Activated T-helper 17 cell treated with anti-CD3 and anti-CD28 coated beads, Interleukin-2, amount 50 U/mL, for 72 hours (primary cell): ENCODE measurements at regions not wholly inside any gene's neighbourhood (a gene's known extent, or its start where the extent isn't known, plus 50 kb on each side); places are given as distances from the start of the nearest gene placed in this dataset.

Source experiments
- ATAC-seq: fragments of 150-1000 bp; cut with Tn5 transposase; replicated peaks from 2 replicates; pipeline ENCODE4 v1.10.0; 2021; ENCODE audit warnings: mild to moderate bottlenecking, moderate library complexity
- H3K27ac Mint-ChIP-seq: one replicate; pipeline ENCODE4 v1.8.0; 2022; ENCODE audit warnings: mixed read lengths
- H3K27me3 Mint-ChIP-seq: one replicate; pipeline ENCODE4 v1.8.0; 2022; ENCODE audit warnings: mixed read lengths
- H3K36me3 Mint-ChIP-seq: one replicate; pipeline ENCODE4 v1.8.0; 2022; ENCODE audit warnings: low read depth, mild to moderate bottlenecking, mixed read lengths
- H3K4me1 Mint-ChIP-seq: one replicate; pipeline ENCODE4 v1.8.0; 2022; ENCODE audit warnings: mixed read lengths
- H3K4me3 Mint-ChIP-seq: one replicate; pipeline ENCODE4 v1.8.0; 2022; ENCODE audit warnings: mild to moderate bottlenecking, mixed read lengths
- H3K9me3 Mint-ChIP-seq: one replicate; pipeline ENCODE4 v1.8.0; 2022; ENCODE audit warnings: mixed read lengths

DNA sequence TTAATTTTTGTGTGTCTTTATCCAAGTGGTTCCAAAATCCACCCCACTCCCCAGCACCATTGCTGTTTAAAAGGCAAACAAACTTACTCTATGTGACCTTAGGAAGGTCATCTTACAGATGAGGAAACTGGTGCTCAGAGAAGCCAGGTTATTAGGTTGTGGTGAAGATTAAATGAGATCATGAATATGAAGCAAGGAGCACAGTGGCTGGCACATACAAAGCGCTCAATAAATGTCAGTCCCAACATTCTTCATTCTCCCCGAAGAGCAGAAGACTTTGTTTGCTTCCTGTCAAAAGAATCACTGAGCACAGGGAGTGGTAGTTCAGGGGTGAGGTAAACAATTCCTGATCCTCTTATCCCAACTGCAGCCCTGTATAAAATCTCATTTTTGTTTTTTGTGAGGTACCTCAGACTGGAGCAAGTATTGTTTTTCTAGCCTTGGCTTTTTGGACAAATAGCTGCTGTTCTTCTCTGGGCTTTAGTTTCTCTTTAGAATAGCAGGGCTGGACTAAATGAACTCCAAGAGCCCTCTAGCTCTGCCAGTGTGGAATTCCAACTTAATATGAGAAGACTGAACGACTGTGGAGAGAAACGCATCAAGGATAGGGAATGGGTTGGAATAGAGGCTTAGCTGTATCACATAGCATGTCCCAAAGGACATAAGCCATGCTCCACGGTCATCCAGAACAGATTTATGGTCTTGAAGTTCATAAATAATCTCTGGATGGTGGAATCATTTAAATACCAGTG is 455.3 kb upstream of the USP24 start:
- Mint-ChIP-seq H3K4me3 (no peak overlapping the region), H3K9me3 (no peaks in the 10 kb centered on the region), H3K27me3 (peaks cover 3% of the 10 kb centered on the region), H3K36me3 (no peaks in the 10 kb centered on the region), H3K4me1 (no peaks in the 10 kb centered on the region), H3K27ac (no peak overlapping the region)
- ATAC-seq = no peak

DNA sequence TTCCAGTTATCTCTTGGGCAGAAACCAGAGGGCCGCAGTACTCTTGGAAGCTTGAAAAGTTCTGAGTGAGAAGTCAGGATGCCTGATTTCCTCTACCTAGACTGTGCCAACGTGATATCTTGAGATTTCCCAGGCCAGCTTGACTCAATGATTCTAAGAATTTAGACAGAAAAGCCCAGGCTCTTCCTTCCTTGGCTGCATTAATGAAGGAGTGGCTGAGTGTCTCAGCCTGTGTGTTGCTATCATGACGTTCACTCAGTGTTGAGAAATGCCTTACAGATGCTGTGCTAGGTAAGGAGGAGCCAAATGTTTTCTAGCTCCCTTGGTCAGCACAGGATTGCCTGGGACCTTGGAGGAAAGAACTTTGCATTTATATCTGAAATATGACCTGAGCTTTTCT is 454.1 kb upstream of the USP24 start:
- Mint-ChIP-seq H3K27ac (no peak overlapping the region), H3K27me3 (peaks cover 3% of the 10 kb centered on the region), H3K4me1 (no peaks in the 10 kb centered on the region), H3K36me3 (no peaks in the 10 kb centered on the region), H3K9me3 (no peaks in the 10 kb centered on the region), H3K4me3 (no peak overlapping the region)
- no peak for ATAC-seq

DNA sequence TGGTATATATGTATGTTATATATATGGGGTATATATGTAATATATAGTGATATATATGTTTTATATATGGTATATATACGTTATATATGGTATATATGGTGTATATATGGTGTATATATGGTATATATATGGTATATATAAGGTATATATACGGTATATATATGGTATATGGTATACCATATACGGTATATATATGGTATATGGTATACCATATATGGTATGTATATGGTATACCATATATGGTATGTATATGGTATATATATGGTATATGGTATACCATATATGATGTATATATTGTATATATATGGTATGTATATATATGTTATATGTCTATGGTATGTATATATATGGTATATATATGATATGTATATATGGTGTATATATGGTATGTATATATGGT is 447.7 kb upstream of the USP24 start:
- Mint-ChIP-seq H3K4me1 (no peaks in the 10 kb centered on the region), H3K4me3 (no peak overlapping the region), H3K27ac (no peak overlapping the region), H3K36me3 (no peaks in the 10 kb centered on the region), H3K27me3 (no peaks in the 10 kb centered on the region), H3K9me3 (no peaks in the 10 kb centered on the region)
- no peak for ATAC-seq

DNA sequence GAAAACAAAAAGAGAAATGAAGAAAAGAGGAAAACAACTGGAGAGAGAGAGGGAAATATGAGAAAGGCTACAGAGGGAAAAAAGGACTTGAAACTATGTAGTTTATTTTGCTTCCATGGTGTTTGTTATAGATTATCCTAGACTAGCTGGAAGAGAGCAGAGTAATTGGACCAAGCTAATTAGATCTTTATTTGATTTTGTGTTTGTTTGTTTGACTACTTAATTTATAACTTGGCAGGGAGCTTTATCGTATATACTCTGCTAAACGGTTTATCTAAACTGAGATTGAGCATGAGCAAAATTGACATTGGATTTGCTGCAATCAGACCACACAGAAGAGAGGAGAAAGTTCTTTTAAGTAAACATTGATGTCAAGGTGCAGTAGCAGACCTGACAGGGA is 443.8 kb upstream of the USP24 start:
- no peak overlapping the region for H3K4me3 Mint-ChIP-seq
- no peaks in the 10 kb centered on the region for H3K4me1 Mint-ChIP-seq
- H3K27me3 Mint-ChIP-seq = peaks cover 3% of the 10 kb centered on the region
- H3K9me3 Mint-ChIP-seq = no peaks in the 10 kb centered on the region
- ATAC-seq = no peak
- H3K36me3 Mint-ChIP-seq = no peaks in the 10 kb centered on the region
- H3K27ac Mint-ChIP-seq = no peak overlapping the region

DNA sequence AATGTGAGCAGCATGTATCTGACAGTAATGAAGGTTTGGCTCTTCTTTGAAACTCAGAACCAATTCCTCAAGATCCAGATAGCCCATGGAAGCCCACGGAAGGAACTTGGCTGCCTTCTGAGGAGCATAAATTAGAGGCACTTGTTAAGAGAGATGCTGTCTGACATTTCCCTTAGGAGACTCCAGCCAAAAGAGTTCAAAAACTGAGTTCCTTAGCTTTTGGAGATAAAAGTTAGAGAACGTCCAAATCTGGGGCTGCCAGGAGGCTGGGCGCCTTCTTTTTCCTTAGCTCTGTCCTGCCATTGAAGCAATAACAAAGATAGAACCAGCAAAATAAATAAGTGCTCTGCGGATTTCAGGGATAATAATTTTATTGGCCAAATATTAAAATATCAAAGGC is 439.6 kb upstream of the USP24 start:
- Mint-ChIP-seq H3K27ac (no peak overlapping the region), H3K9me3 (no peaks in the 10 kb centered on the region), H3K27me3 (peaks cover 5% of the 10 kb centered on the region), H3K36me3 (no peaks in the 10 kb centered on the region), H3K4me3 (no peak overlapping the region), H3K4me1 (no peaks in the 10 kb centered on the region)
- ATAC-seq = no peak

DNA sequence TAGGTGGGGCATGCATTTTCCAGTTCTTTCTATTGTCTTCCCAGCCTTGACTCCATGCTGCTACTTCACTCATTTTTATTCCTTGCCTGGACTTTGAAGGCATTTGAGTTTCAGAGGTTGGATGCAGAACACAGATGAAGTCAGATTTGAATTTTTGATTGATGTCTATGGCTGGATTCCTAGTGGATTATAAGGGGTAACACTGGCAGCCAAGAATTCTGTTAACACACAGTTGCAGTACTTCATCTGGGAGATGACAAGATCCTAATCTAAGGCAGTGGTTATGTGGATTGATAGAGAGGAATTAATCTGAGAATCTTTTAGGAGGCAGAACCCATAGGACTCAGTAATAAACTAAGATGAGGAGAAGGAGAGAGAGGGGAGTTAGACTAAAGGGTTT is 439.0 kb upstream of the USP24 start:
- Mint-ChIP-seq H3K4me1 (no peaks in the 10 kb centered on the region), H3K9me3 (no peaks in the 10 kb centered on the region), H3K27ac (no peak overlapping the region), H3K27me3 (peaks cover 5% of the 10 kb centered on the region), H3K36me3 (no peaks in the 10 kb centered on the region), H3K4me3 (no peak overlapping the region)
- ATAC-seq = no peak

DNA sequence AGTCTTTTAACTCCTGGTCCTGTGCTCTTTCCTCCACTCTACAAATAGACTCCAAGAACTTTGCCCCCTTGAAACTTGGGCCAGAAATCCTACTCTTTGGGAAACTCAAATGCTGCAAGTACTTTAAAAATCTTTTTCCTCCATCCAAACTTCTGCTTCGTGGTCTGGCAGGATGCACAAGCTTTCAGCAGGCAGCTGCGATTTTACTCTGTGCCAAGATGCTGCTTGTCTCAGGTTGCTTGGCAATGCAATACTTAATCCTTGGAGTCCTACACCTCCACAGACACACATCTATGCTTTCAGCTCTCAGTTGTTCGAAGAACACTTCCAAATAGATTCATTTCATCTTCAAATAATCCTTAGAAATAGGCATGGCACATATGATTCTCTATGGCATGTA is 435.3 kb upstream of the USP24 start:
- no peak for ATAC-seq
- no peak overlapping the region for H3K4me3 Mint-ChIP-seq
- H3K27ac Mint-ChIP-seq = no peak overlapping the region
- peaks cover 3% of the 10 kb centered on the region for H3K27me3 Mint-ChIP-seq
- H3K36me3 Mint-ChIP-seq = no peaks in the 10 kb centered on the region
- H3K4me1 Mint-ChIP-seq = no peaks in the 10 kb centered on the region
- H3K9me3 Mint-ChIP-seq = no peaks in the 10 kb centered on the region

DNA sequence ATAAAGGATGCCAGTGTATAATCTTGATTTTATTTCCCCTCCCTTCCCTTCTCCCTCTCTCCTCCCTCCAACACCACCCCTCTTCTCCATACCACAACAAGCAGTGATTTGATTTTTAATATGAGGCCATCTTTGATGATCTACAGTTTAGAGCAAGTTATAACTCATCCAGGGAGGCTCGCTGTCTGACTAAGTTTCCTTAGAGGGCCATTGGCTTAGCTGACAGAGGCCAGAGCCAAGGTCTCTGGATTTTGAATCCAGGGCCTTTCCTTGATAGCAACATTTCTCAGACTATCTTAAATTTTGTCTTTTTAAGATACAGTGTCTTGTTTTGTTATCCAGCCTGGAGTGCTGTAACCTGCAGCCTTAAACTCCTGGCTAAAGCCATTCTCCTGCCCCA is 431.0 kb upstream of the USP24 start:
- ATAC-seq = no peak
- Mint-ChIP-seq H3K27ac (no peak overlapping the region), H3K9me3 (no peaks in the 10 kb centered on the region), H3K27me3 (no peaks in the 10 kb centered on the region), H3K4me1 (no peaks in the 10 kb centered on the region), H3K4me3 (no peak overlapping the region), H3K36me3 (no peaks in the 10 kb centered on the region)

DNA sequence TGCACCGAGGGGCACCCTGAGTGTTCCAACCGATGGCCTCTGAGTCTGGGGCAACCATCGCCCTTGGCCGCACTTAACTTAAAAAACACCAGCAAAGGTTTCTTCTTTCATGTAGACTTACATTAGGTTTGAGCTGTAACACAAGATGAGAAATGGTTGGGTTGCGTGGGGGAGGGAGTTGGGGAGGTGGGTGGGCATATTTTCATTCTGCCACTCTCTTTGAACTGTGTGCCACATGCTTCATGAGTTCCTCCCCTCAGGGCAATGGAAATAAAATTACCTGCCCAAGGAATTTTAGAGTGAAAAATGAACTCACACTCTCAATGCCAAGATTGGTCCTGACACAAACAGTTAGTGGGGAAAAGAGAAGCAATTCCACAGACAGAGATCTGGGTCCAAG is 430.1 kb upstream of the USP24 start:
- Mint-ChIP-seq H3K9me3 (no peaks in the 10 kb centered on the region), H3K4me3 (no peak overlapping the region), H3K27ac (no peak overlapping the region), H3K4me1 (no peaks in the 10 kb centered on the region), H3K36me3 (no peaks in the 10 kb centered on the region), H3K27me3 (no peaks in the 10 kb centered on the region)
- no peak for ATAC-seq

DNA sequence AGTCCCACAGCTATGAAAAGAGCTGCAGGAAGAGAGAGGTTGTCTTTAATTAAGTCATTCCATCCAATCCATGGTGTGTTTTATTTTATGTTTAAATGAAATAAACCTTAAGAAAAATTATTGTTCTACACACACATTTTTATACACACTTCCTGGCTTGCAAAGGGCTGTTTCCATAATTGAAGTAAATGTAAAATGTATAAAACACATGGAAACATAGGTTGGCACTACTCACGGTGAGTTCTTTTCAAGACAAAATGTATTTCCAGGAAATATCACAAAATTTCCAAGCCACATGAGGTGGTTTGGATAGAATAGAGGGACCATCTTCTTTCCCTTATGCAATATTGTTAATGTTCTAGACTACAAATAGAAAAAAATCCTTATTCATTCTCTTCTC is 426.8 kb upstream of the USP24 start:
- no peak overlapping the region for H3K27ac Mint-ChIP-seq
- no peaks in the 10 kb centered on the region for H3K9me3 Mint-ChIP-seq
- no peaks in the 10 kb centered on the region for H3K36me3 Mint-ChIP-seq
- H3K4me3 Mint-ChIP-seq = peak overlapping the region; percentile 46
- no peaks in the 10 kb centered on the region for H3K4me1 Mint-ChIP-seq
- H3K27me3 Mint-ChIP-seq = peaks cover 9% of the 10 kb centered on the region
- no peak for ATAC-seq

DNA sequence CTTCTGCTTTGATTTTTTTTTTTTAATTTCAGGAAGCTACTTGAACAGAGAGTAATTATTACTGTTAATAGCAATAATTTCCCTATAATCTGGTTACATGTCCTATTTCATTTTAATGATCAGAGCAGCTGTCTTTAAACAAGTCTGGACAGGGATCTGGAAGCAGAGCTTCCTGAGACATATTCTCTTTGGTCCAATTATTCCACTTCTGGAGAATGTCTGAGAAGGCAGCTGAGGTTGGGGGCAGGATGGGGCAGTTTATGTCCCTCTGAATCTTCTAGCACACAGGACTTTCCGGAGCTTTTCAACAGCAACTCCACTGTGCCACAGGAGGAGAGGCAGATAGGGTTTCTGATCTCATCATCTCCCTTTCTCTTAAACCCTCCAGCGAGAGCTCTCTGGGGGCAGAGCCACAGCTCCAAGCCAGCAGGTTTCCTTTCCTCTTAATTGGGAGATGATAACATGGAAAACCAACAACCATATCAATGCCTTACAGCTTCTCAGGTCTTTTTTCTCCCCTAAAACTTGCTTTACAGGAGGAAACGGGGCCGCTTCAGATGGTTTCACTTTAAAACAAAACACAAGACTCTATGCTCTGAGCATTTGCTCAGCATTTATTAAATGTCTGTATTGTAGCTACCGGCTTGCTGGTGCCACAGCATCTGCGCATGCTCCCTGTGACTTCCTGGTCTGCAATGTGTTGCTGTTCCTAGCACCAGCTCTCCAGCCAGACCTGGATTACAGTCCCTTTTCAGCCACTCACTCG is 425.7 kb upstream of the USP24 start:
- Mint-ChIP-seq H3K27me3 (peaks cover 13% of the 10 kb centered on the region), H3K27ac (no peak overlapping the region), H3K9me3 (no peaks in the 10 kb centered on the region), H3K4me3 (peak overlapping the region; percentile 46), H3K4me1 (no peaks in the 10 kb centered on the region), H3K36me3 (no peaks in the 10 kb centered on the region)
- peak; percentile 48 for ATAC-seq

DNA sequence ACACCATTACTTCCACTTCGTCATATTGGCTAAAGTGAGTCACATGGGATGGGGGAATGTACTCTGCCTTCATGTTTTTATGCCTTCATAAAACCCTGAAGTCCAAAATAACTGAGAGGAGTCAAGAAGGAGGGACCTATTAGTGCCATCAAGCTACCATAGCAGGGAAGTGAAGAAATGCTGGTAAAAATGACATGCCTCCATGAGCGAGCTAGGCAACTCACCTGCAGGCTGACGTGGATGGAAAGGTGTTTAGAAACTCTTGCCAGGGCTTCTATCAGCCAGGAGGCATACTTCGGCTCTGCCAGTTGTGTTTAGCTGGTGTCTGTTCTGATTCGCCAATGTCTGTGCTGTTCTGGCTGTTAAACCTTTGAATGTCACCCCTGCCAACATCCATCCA is 424.4 kb upstream of the USP24 start:
- H3K36me3 Mint-ChIP-seq = no peaks in the 10 kb centered on the region
- H3K27me3 Mint-ChIP-seq = peaks cover 16% of the 10 kb centered on the region
- no peak overlapping the region for H3K27ac Mint-ChIP-seq
- H3K4me1 Mint-ChIP-seq = no peaks in the 10 kb centered on the region
- H3K9me3 Mint-ChIP-seq = no peaks in the 10 kb centered on the region
- no peak overlapping the region for H3K4me3 Mint-ChIP-seq
- ATAC-seq = no peak

DNA sequence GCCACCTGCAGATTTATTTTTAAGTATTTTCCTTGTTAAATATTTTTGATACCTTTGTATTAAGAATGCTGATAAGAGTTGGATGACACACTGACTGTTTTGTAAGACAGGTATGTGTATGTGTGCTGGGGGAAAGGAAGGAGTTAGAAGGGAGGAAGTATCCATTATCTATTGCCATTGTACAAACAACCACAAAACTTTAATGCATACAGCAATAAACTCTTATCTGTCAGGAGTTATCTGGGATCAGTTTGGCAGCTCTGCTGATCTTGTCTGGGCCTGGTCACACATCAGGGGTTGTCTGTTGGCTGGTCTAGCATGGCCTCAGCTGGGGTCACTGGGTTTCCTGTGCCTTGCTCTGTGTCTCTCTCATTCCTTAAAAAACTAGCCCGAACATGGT is 423.9 kb upstream of the USP24 start:
- Mint-ChIP-seq H3K4me3 (no peak overlapping the region), H3K4me1 (no peaks in the 10 kb centered on the region), H3K27ac (no peak overlapping the region), H3K27me3 (peaks cover 18% of the 10 kb centered on the region), H3K36me3 (no peaks in the 10 kb centered on the region), H3K9me3 (no peaks in the 10 kb centered on the region)
- no peak for ATAC-seq

DNA sequence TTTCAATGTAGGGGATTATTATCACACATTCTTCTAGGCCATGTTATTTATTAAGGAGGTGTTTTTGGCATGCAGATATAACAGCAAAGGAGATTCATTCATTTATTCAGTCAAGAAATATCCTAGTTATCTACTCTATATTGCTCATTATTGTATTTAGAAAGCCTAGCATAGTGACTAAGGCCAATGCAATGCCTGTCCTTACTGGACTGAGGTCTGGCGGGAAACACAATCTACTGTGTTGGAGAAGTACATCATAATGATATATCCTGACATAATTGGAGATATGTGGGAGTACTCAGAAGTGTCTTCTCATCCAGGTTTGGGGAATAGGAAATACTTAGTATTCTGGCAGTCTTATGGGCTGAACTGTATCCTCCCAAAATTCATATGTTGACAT is 421.5 kb upstream of the USP24 start:
- no peak overlapping the region for H3K27ac Mint-ChIP-seq
- peaks cover 26% of the 10 kb centered on the region for H3K27me3 Mint-ChIP-seq

DNA sequence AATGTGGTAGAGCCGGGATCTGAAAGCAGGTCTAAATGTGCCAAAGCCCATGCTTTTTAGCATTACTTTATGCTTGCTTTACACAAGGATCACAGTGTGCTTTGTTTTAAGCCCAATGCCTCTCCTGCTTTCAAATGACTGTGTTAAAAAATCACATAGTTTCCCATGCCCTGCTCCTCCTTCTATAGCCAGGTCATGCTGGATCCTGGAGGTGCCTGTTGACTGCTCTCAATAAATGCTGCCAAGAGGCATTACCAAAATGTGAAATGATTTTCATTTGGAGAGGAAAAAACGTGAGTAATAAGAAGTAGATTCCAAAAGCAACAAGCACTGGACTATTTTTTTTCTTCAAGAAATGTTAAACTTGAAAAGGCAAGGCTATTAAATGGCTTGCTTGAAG is 420.7 kb upstream of the USP24 start:
- H3K4me3 Mint-ChIP-seq = no peak overlapping the region
- H3K4me1 Mint-ChIP-seq = no peaks in the 10 kb centered on the region
- peaks cover 26% of the 10 kb centered on the region for H3K27me3 Mint-ChIP-seq
- no peaks in the 10 kb centered on the region for H3K9me3 Mint-ChIP-seq
- no peak overlapping the region for H3K27ac Mint-ChIP-seq
- H3K36me3 Mint-ChIP-seq = no peaks in the 10 kb centered on the region
- ATAC-seq = no peak

More for the DNA sequence above, 421.5 kb upstream of the USP24 start:
- no peaks in the 10 kb centered on the region for H3K36me3 Mint-ChIP-seq
- H3K9me3 Mint-ChIP-seq = no peaks in the 10 kb centered on the region
- no peaks in the 10 kb centered on the region for H3K4me1 Mint-ChIP-seq
- H3K4me3 Mint-ChIP-seq = no peak overlapping the region
- ATAC-seq = no peak
